GM12872 (cell line): ENCODE measurements at regions not wholly inside any gene's neighbourhood (a gene's known extent, or its start where the extent isn't known, plus 50 kb on each side); places are given as distances from the start of the nearest gene placed in this dataset.

Experiments
- CTCF ChIP-seq: IDR thresholded peaks from 3 replicates; pipeline ENCODE4 v1.5.1; 2011; ENCODE audit warnings: low read depth, mild to moderate bottlenecking, low read length, moderate library complexity; ENCODE audit not compliant: insufficient read depth

- TF ChIP-seq CTCF: no peak
Measured at GRCh38 chr6:7053125-7053774, 54.5 kb upstream of the RREB1 start.
